ENCODE measurements at regions not wholly inside any gene's neighbourhood (a gene's known extent, or its start where the extent isn't known, plus 50 kb on each side); places are given as distances from the start of the nearest gene placed in this dataset.

- TF ChIP-seq CTCF (IDR thresholded peaks at IDR 0.05), result no peak
- TF ChIP-seq EZH2 (IDR thresholded peaks at IDR 0.05; ENCODE audit: borderline replicate concordance, insufficient read depth, low read depth, low read length, poor library complexity, severe bottlenecking), result no peak
Observed at GRCh38 chr1:5738911-5739462, 253.2 kb downstream of the NPHP4 start.
